ACC112 (cell line): ENCODE measurements at regions not wholly inside any gene's neighbourhood (a gene's known extent, or its start where the extent isn't known, plus 50 kb on each side); places are given as distances from the start of the nearest gene placed in this dataset.

ENCODE experiments used
- H2AFZ ChIP-seq: fragments of 200-600 bp; sonication (generic); one replicate; pipeline ENCODE4 v1.6.0; 2017; ENCODE audit warnings: antibody characterized with exemption, low read length; ENCODE audit not compliant: unreplicated experiment
- H3K27ac ChIP-seq: fragments of 200-600 bp; sonication (generic); 2 replicates; pipeline ENCODE4 v1.5.1; 2014; ENCODE audit warnings: low read depth, mild to moderate bottlenecking, antibody characterized with exemption, low read length, moderate library complexity
- H3K27me3 ChIP-seq: fragments of 200-600 bp; sonication (generic); 2 replicates; pipeline ENCODE4 v1.6.1; 2014; ENCODE audit warnings: mild to moderate bottlenecking, antibody characterized with exemption, low read length, moderate library complexity, mixed read lengths; ENCODE audit not compliant: insufficient read depth
- H3K36me3 ChIP-seq: fragments of 200-600 bp; sonication (generic); 2 replicates; pipeline ENCODE4 v1.6.1; 2016; ENCODE audit warnings: mild to moderate bottlenecking, antibody characterized with exemption, low read length, moderate library complexity, mixed read lengths; ENCODE audit not compliant: insufficient read depth
- H3K4me1 ChIP-seq: fragments of 200-600 bp; sonication (generic); one replicate; pipeline ENCODE4 v1.6.1; 2016; ENCODE audit warnings: low read length, mixed read lengths; ENCODE audit not compliant: insufficient read depth, unreplicated experiment, control insufficient read depth
- H3K4me3 ChIP-seq: fragments of 200-600 bp; sonication (generic); 2 replicates; pipeline ENCODE4 v1.5.1; 2014; ENCODE audit warnings: mild to moderate bottlenecking, low read depth, low read length
- H3K79me2 ChIP-seq: fragments of 200-600 bp; sonication (generic); one replicate; pipeline ENCODE4 v1.6.0; 2016; ENCODE audit warnings: low read length; ENCODE audit not compliant: control insufficient read depth, unreplicated experiment, insufficient read depth

GRCh38 chr2:17115466-17115865 is 402.8 kb downstream of the RAD51AP2 start:
- Histone ChIP-seq H3K4me1 (no peaks in the 10 kb centered on the region), H3K27ac (no peak overlapping the region), H3K79me2 (no peaks in the 10 kb centered on the region), H2AFZ (no peak overlapping the region), H3K36me3 (no peaks in the 10 kb centered on the region), H3K27me3 (peaks cover 10% of the 10 kb centered on the region; the same call in 1 of the 2 replicates), H3K4me3 (no peak overlapping the region)

DNA sequence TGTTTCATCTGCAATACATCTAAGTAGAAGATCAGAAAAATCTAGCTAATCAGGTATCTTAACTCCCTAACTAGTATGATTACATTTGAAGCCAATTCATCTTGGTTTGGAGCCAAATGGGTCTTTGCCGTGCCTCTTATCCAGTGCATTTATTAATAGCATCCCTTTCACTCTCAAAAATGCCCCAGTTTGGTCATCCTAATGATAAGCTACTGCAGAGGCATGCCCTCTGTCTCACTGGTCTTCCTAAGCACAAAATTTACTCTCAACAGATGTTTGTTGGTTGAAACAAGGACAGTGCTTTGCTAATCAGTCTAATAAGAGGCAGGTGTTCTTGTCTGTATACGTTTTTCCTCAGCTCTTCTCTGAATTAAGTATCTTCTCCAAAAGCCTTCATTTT is 403.2 kb downstream of the RAD51AP2 start:
- Histone ChIP-seq H3K27me3 (peaks cover 10% of the 10 kb centered on the region; the same call in 1 of the 2 replicates), H3K36me3 (no peaks in the 10 kb centered on the region), H3K4me1 (no peaks in the 10 kb centered on the region), H3K27ac (no peak overlapping the region), H3K4me3 (no peak overlapping the region), H2AFZ (no peak overlapping the region), H3K79me2 (no peaks in the 10 kb centered on the region)

GRCh38 chr2:17107871-17108270 is 410.4 kb downstream of the RAD51AP2 start:
- Histone ChIP-seq H3K4me3 (no peak overlapping the region), H3K27ac (no peak overlapping the region), H3K36me3 (no peaks in the 10 kb centered on the region), H2AFZ (no peak overlapping the region), H3K27me3 (0 out of 2 replicates have a peak, but pooled peaks cover 6% of the 10 kb centered on the region), H3K4me1 (peaks cover 4% of the 10 kb centered on the region), H3K79me2 (no peaks in the 10 kb centered on the region)

DNA sequence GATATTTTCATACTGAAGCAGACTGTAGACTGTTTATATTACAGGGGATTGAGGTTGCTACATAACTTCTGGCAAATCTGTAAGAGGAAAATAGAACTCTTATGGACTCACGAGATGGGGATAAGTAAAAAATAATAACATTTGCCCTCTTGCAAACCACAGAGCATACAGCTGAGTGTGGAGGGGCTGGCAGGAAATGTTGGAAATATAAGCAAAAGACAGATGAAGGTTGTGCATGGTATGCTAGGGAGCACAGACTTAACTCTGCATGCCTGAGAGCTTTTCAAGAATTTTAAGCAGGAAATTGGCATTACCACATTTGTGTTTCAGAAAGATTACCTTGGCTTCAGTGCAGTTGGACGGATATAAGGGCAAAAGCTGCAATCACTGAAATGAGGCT is 411.1 kb downstream of the RAD51AP2 start:
- H2AFZ ChIP-seq: no peak overlapping the region
- H3K4me1 ChIP-seq: peaks cover 4% of the 10 kb centered on the region
- no peaks in the 10 kb centered on the region for H3K79me2 ChIP-seq
- H3K36me3 ChIP-seq: no peaks in the 10 kb centered on the region
- 0 out of 2 replicates have a peak, but pooled peaks cover 6% of the 10 kb centered on the region for H3K27me3 ChIP-seq
- no peak overlapping the region for H3K27ac ChIP-seq
- no peak overlapping the region for H3K4me3 ChIP-seq

GRCh38 chr2:17106418-17106817 is 411.8 kb downstream of the RAD51AP2 start:
- no peaks in the 10 kb centered on the region for H3K79me2 ChIP-seq
- H3K4me1 ChIP-seq: peaks cover 4% of the 10 kb centered on the region
- H3K27me3 ChIP-seq: 0 out of 2 replicates have a peak, but pooled peaks cover 4% of the 10 kb centered on the region
- no peaks in the 10 kb centered on the region for H3K36me3 ChIP-seq
- H3K4me3 ChIP-seq: no peak overlapping the region
- H2AFZ ChIP-seq: no peak overlapping the region
- H3K27ac ChIP-seq: no peak overlapping the region

DNA sequence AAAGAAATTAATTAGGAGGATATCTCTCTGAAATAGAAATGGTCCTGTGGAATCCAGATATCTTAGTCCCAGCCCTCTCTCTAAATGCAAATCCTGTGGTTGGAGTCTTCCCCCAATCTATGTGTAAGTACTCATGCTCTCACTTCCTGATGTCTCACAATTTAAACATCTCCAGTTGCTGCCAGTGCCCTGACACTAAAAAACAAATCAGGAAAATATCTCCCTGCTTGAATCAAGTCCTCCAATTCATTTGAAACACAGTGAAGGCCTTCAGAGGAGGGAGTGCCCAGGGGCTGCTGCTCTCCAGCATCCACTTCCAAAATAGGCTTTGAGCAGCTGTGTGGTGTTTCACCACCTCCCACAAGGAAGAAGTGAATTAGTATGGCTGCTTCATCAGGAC is 413.8 kb downstream of the RAD51AP2 start:
- Histone ChIP-seq H3K27ac (no peak overlapping the region), H3K4me1 (peaks cover 4% of the 10 kb centered on the region), H3K79me2 (no peaks in the 10 kb centered on the region), H3K36me3 (no peaks in the 10 kb centered on the region), H2AFZ (no peak overlapping the region), H3K27me3 (no peaks in the 10 kb centered on the region), H3K4me3 (no peak overlapping the region)

DNA sequence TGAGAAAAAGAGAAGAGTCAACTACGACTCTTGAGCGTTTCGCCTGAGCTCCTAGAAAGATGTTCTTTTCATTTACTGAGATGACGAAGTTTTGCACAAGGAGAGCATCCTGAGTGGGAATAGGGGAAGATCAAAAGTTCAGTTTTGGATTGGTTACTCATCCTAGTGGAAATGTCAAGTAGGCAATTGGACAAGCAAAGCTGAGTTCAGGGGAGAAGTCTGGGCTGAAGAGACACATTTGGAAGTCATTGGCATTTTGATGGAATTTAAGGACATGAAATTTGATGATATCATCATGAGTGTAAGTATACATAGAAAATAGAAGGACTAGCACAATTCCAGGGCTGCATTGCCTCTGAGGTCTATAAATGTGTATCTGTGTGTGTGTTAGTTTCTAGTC is 416.6 kb downstream of the RAD51AP2 start:
- Histone ChIP-seq H3K79me2 (no peaks in the 10 kb centered on the region), H3K27me3 (no peaks in the 10 kb centered on the region), H3K4me3 (no peak overlapping the region), H3K27ac (no peak overlapping the region), H3K36me3 (no peaks in the 10 kb centered on the region), H3K4me1 (peaks cover 4% of the 10 kb centered on the region), H2AFZ (no peak overlapping the region)

DNA sequence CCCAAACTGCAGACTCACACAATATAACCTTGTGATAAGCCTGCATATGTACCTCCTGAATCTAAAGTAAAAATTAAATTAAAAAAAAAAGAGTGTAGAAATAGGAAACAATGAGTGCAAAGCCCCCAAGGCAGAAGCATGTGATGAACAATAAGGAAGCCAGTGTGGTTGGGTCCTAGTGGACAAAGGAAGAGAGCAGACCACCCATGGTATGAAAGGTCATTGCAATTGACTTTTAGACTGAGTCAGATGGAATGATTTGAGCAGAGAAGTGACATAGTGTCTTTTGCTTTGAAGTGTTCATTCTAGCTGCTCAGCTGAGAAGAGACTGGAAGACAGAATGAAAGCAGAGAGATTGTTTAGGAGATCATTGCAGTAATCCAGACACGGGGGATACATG is 417.1 kb downstream of the RAD51AP2 start:
- Histone ChIP-seq H3K36me3 (no peaks in the 10 kb centered on the region), H3K4me3 (no peak overlapping the region), H3K27me3 (no peaks in the 10 kb centered on the region), H2AFZ (no peak overlapping the region), H3K79me2 (no peaks in the 10 kb centered on the region), H3K27ac (no peak overlapping the region), H3K4me1 (peaks cover 4% of the 10 kb centered on the region)

DNA sequence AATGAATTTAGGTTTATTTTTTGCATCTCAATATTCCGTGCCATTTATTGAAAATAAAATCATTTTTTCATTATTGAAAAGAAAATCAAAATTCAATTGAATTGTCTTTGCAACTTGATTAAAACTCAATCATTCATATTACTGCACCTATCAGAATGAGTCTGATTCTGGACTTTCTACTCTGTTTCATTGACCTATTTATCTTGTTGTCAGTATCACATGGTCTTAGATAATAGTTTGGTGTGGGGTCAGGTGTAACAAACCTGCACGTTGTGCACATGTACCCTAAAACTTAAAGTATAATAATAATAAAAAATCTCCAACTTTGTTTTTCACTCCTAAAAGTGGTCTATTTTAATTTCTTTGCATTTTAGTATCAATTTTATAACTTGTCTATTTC is 422.9 kb downstream of the RAD51AP2 start:
- no peak overlapping the region for H3K27ac ChIP-seq
- H3K4me1 ChIP-seq: no peaks in the 10 kb centered on the region
- no peak overlapping the region for H2AFZ ChIP-seq
- H3K4me3 ChIP-seq: no peak overlapping the region
- no peaks in the 10 kb centered on the region for H3K79me2 ChIP-seq
- no peaks in the 10 kb centered on the region for H3K27me3 ChIP-seq
- no peaks in the 10 kb centered on the region for H3K36me3 ChIP-seq

GRCh38 chr2:17093712-17094111 is 424.5 kb downstream of the RAD51AP2 start:
- no peak overlapping the region for H2AFZ ChIP-seq
- no peaks in the 10 kb centered on the region for H3K4me1 ChIP-seq
- no peak overlapping the region for H3K27ac ChIP-seq
- no peaks in the 10 kb centered on the region for H3K27me3 ChIP-seq
- no peaks in the 10 kb centered on the region for H3K36me3 ChIP-seq
- no peaks in the 10 kb centered on the region for H3K79me2 ChIP-seq
- no peak overlapping the region for H3K4me3 ChIP-seq

DNA sequence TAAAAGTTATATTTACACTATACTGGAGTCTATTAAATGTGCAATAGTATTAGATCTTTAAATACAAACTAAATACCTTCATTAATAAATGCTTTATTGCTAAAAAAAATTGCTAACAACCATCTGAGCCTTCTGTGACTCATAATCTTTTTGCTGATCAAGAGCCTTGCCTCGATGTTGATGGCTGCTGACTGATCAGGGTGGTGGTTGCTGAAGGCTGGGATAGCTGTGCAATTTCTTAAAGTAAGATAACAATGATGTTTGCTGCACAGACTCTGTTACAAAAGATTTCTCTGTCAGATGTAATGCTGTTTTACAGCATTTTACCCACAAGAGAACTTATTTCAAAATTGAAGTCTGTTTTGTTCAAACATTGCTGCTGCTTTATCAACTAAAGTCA is 421.4 kb upstream of the CYRIA start:
- H3K4me1 ChIP-seq: no peaks in the 10 kb centered on the region
- H3K27ac ChIP-seq: no peak overlapping the region
- H3K27me3 ChIP-seq: no peaks in the 10 kb centered on the region
- H3K36me3 ChIP-seq: no peaks in the 10 kb centered on the region
- no peaks in the 10 kb centered on the region for H3K79me2 ChIP-seq
- no peak overlapping the region for H2AFZ ChIP-seq
- no peak overlapping the region for H3K4me3 ChIP-seq
